KOPT-K1 (cell line): ENCODE measurements at regions not wholly inside any gene's neighbourhood (a gene's known extent, or its start where the extent isn't known, plus 50 kb on each side); places are given as distances from the start of the nearest gene placed in this dataset.
"Not testable (repeated sequence)": the region's sequence is repeated elsewhere in the genome, so short reads cannot be mapped to it uniquely, and the experiment has no call there.

ENCODE experiments used
- H3K27ac ChIP-seq: fragments of 200-600 bp; sonication (generic); 2 replicates; pipeline ENCODE4 v1.5.1; 2016; ENCODE audit warnings: antibody characterized with exemption, mild to moderate bottlenecking, low read depth, low read length; ENCODE audit not compliant: poor library complexity, severe bottlenecking
- H3K36me3 ChIP-seq: fragments of 200-600 bp; sonication (generic); 2 replicates; pipeline ENCODE4 v1.5.1; 2017; ENCODE audit warnings: antibody characterized with exemption, mild to moderate bottlenecking, low read length, moderate library complexity; ENCODE audit not compliant: insufficient read depth
- H3K9me3 ChIP-seq: fragments of 200-600 bp; sonication (generic); 2 replicates; pipeline ENCODE4 v1.5.1; 2017; ENCODE audit warnings: antibody characterized with exemption, low read length, mild to moderate bottlenecking; ENCODE audit not compliant: insufficient read depth, poor library complexity, severe bottlenecking

DNA sequence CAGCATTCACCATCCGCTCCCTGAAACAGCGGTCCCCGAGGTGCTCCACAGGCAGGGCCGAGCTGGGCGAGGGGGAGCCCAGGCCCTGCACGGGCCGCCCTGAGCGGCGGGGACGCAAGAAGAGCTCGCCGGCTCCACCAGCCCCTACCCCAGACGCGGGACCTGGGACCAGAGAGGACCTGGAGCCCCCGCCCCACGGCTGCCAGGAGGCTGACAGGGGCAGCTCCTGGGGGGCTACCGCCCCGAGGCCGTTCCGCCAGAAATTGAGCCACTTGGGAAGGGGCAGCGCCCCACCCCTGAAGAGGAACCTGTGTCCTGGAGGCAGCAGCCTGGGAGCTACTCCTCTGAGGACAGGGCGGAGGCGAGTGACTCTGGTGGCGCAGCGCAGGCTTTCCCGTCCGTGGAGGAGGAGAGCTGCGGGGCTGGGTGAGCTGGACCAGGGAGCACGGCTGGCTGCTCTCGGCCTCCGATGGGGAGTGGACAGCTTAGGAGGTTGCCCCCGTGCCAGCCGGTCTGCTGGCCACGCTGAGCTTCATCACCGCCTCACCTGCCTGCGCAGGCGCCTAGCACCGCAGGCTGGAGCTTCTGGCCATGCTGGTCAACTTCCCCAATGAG is 529.1 kb upstream of the DEFB115 start:
- not testable (repeated sequence) for H3K27ac ChIP-seq, H3K36me3 ChIP-seq, H3K9me3 ChIP-seq
